Pancreas (tissue), 10 donors: ENCODE measurements at regions not wholly inside any gene's neighbourhood (a gene's known extent, or its start where the extent isn't known, plus 50 kb on each side); places are given as distances from the start of the nearest gene placed in this dataset.
"Not testable (repeated sequence)": the region's sequence is repeated elsewhere in the genome, so short reads cannot be mapped to it uniquely, and the experiment has no call there.

Experiments
- ATAC-seq, 4 donors: fragments of 200-7000 bp; cut with Tn5 transposase; one replicate each; pipeline versions ENCODE4 v1.8.0 to v1.9.1; 2020; ENCODE audit warnings: mild to moderate bottlenecking in 4 of 4, moderate library complexity in 4 of 4
- DNase-seq, 6 donors: peaks; one replicate each; pipeline ENCODE4 v3.0.0-alpha.2; 2020
- FAIRE-seq: peaks from 2 replicates; lab custom pipeline; 2012; peaks lifted over from hg19 to GRCh38; lab: Jason Lieb, UNC
- H3K27ac ChIP-seq, 4 donors: fragments of 200-600 bp; sonication (generic); 1 replicate in 3 of 4; 2 replicates in 1 of 4; pipeline versions ENCODE4 v1.5.0 to v1.8.0; 2020
- H3K27me3 ChIP-seq, 4 donors: fragments of 200-600 bp; one replicate each; pipeline ENCODE4 v1.8.0; 2021
- H3K36me3 ChIP-seq, 3 donors: fragments of 200-600 bp; sonication (generic) in 1 of 3; one replicate each; pipeline versions ENCODE4 v1.5.0 to v1.8.0; 2020 to 2021
- H3K4me1 ChIP-seq, 3 donors: fragments of 200-600 bp; one replicate each; pipeline ENCODE4 v1.8.0; 2021
- H3K4me3 ChIP-seq, 4 donors: fragments of 200-600 bp; sonication (generic) in 2 of 4; one replicate each; pipeline versions ENCODE4 v1.5.0 to v1.8.0; 2020 to 2021
- H3K9me3 ChIP-seq, 4 donors: fragments of 200-600 bp; one replicate each; pipeline ENCODE4 v1.8.0; 2021
- CTCF ChIP-seq, 4 donors: fragments of 200-600 bp; sonication (generic) in 3 of 4; IDR thresholded peaks; one replicate each; pipeline versions ENCODE4 v1.5.0 to v1.8.0; 2021; ENCODE audit warnings: antibody characterized with exemption in 4 of 4
- WGBS, 2 donors: extraction: QIAGEN DNeasy Blood & Tissue Kit; methylation state at CpG; one replicate each; pipeline ENCODE4 v1.1.7; 2013; 5-methylcytosine and 5-hydroxymethylcytosine counted together
- intact Hi-C, 3 donors: fragments of 100-400 bp; cut with DNase I; formaldehyde crosslinking; loops; one replicate each; pipeline versions ENCODE4 v1.11.1 to v1.14.2; 2022
- donor health status: healthy with polysubstance abuse.
- donor health status: DM: no; HTN: no; CAD: no; lungs with moderate emphysema.
- donor health status: DM: no; HTN: no; CAD: no.
- donor health status: control.
- donor health status: control.
- donor health status: Bipolar disorder and iron deficiency.
- donor health status: DM: yes; HTN: yes; CAD: no.
- donor health status: DM: no; HTN: no; CAD: no.
- donor health status: DM: no; HTN: no; CAD: no.
- donor health status: DM: yes; HTN: yes; CAD: no.

- TF ChIP-seq CTCF (IDR thresholded peaks at IDR 0.05), result no peak
- no peaks in the 10 kb centered on the region for H3K4me1 ChIP-seq
- FAIRE-seq, result no peak
- no peak for ATAC-seq
- H3K36me3 ChIP-seq, result no peaks in the 10 kb centered on the region
- intact Hi-C loops, result no loop called here
- WGBS, 2 donors, result 76 to 86% methylated on average over 3 of the region's 3 CpGs
- no peaks in the 10 kb centered on the region for H3K9me3 ChIP-seq
- H3K4me3 ChIP-seq, result no peak overlapping the region
- no peak overlapping the region for H3K27ac ChIP-seq
- H3K27me3 ChIP-seq, result no peaks in the 10 kb centered on the region
- no peak for DNase-seq
These were observed 57.5 kb upstream of the CSPG4 start for GRCh38 chr15:75770131-75770530.

- FAIRE-seq, H3K4me3 ChIP-seq, H3K36me3 ChIP-seq, H3K27me3 ChIP-seq, ATAC-seq, intact Hi-C loops, DNase-seq, H3K9me3 ChIP-seq, H3K27ac ChIP-seq, H3K4me1 ChIP-seq: not testable (repeated sequence)
- WGBS, 2 donors, result 80 to 89% methylated on average over 3 of the region's 3 CpGs
These were observed 55.9 kb upstream of the CSPG4 start for GRCh38 chr15:75768526-75768925.

- intact Hi-C loops, ATAC-seq, H3K36me3 ChIP-seq, H3K4me1 ChIP-seq, H3K27ac ChIP-seq, DNase-seq, H3K4me3 ChIP-seq, H3K27me3 ChIP-seq, FAIRE-seq, H3K9me3 ChIP-seq: not testable (repeated sequence)
- WGBS, 2 donors, result 87% methylated on average over 11 to 13 of the region's 13 CpGs
These were observed 53.1 kb upstream of the CSPG4 start for GRCh38 chr15:75765551-75766305.

- DNase-seq, H3K36me3 ChIP-seq, H3K4me3 ChIP-seq, FAIRE-seq, H3K27ac ChIP-seq, H3K4me1 ChIP-seq, H3K27me3 ChIP-seq, intact Hi-C loops, ATAC-seq, H3K9me3 ChIP-seq: not testable (repeated sequence)
- 86 to 92% methylated on average over 5 of the region's 5 CpGs for WGBS, 2 donors
These were observed 52.4 kb upstream of the CSPG4 start for GRCh38 chr15:75764845-75765550.

- H3K4me1 ChIP-seq, H3K36me3 ChIP-seq, FAIRE-seq, H3K27me3 ChIP-seq, H3K27ac ChIP-seq, H3K9me3 ChIP-seq, H3K4me3 ChIP-seq, intact Hi-C loops, DNase-seq: not testable (repeated sequence)
- 89 to 90% methylated on average over 13 to 14 of the region's 14 CpGs for WGBS, 2 donors
- peak in 1 of 4 donors; percentile 17 for ATAC-seq
These were observed 51.3 kb upstream of the CSPG4 start for GRCh38 chr15:75763635-75764600.

GRCh38 chr15:75763137-75763611 is 50.5 kb upstream of the CSPG4 start:
- no peak for FAIRE-seq

More at GRCh38 chr15:75763137-75763611, 50.5 kb upstream of the CSPG4 start:
- H3K36me3 ChIP-seq, result no peaks in the 10 kb centered on the region
- no peak overlapping the region for H3K27ac ChIP-seq
- no peak overlapping the region for H3K4me3 ChIP-seq
- peaks cover 3 to 8% (median 4%) of the 10 kb centered on the region in 3 donors for H3K4me1 ChIP-seq
- WGBS, 2 donors, result 75 to 78% methylated on average over 8 of the region's 8 CpGs
- DNase-seq (no peak), ATAC-seq (no peak)
- H3K27me3 ChIP-seq, result no peaks in the 10 kb centered on the region
- no peaks in the 10 kb centered on the region for H3K9me3 ChIP-seq
- no peak for TF ChIP-seq CTCF (IDR thresholded peaks at IDR 0.05)
- intact Hi-C loops, result no loop called here
